Erythroblast (primary cell): ENCODE measurements at regions not wholly inside any gene's neighbourhood (a gene's known extent, or its start where the extent isn't known, plus 50 kb on each side); places are given as distances from the start of the nearest gene placed in this dataset.

Source experiments
- GATA1 ChIP-seq: IDR thresholded peaks from 2 replicates; pipeline ENCODE4 v1.6.1; 2011; ENCODE audit warnings: low read depth, mild to moderate bottlenecking, control low read depth, low read length, moderate library complexity
- POLR2A ChIP-seq: IDR thresholded peaks from 2 replicates; pipeline ENCODE4 v1.6.1; 2011; ENCODE audit warnings: mild to moderate bottlenecking, low read length

- TF ChIP-seq POLR2A (no peak), GATA1 (no peak)
Measured at GRCh38 chr2:18395555-18395954, 164.9 kb downstream of the RDH14 start.
